ENCODE measurements at regions not wholly inside any gene's neighbourhood (a gene's known extent, or its start where the extent isn't known, plus 50 kb on each side); places are given as distances from the start of the nearest gene placed in this dataset.

GRCh38 chr3:43867436-43868072 is 176.8 kb downstream of the ABHD5 start:
- DNase-seq, result peak; percentile 32

- DNase-seq, result peak; percentile 32
Measured at GRCh38 chr3:43869491-43869890, 178.8 kb downstream of the ABHD5 start.

GRCh38 chr3:43870120-43870519 is 179.4 kb downstream of the ABHD5 start:
- DNase-seq, result peak; percentile 89

GRCh38 chr3:43870844-43871626 is 180.3 kb downstream of the ABHD5 start:
- peak; percentile 57 for DNase-seq

GRCh38 chr3:43871627-43872245 is 181.0 kb downstream of the ABHD5 start:
- peak; percentile 50 for DNase-seq

- peak; percentile 85 for DNase-seq
Measured at GRCh38 chr3:43872301-43872700, 181.6 kb downstream of the ABHD5 start.

GRCh38 chr3:43872901-43873300 is 182.2 kb downstream of the ABHD5 start:
- DNase-seq, result peak; percentile 60

- peak; percentile 30 for DNase-seq
Measured at GRCh38 chr3:43873723-43874122, 183.0 kb downstream of the ABHD5 start.

- DNase-seq, result no peak
Measured at GRCh38 chr3:43874290-43874689, 183.6 kb downstream of the ABHD5 start.

- peak; percentile 25 for DNase-seq
Measured at GRCh38 chr3:43874731-43875130, 184.0 kb downstream of the ABHD5 start.

GRCh38 chr3:43876648-43877047 is 185.9 kb downstream of the ABHD5 start:
- no peak for DNase-seq

- DNase-seq, result peak; percentile 84
Measured at GRCh38 chr3:43879166-43879565, 188.4 kb downstream of the ABHD5 start.

GRCh38 chr3:43882976-43883680 is 192.4 kb downstream of the ABHD5 start:
- DNase-seq, result no peak

GRCh38 chr3:43883729-43884396 is 193.1 kb downstream of the ABHD5 start:
- no peak for DNase-seq

- peak; percentile 14 for DNase-seq
Measured at GRCh38 chr3:43884581-43884980, 193.8 kb downstream of the ABHD5 start.

- DNase-seq, result peak; percentile 38
Measured at GRCh38 chr3:43885908-43886618, 195.3 kb downstream of the ABHD5 start.

GRCh38 chr3:43892061-43892460 is 201.3 kb downstream of the ABHD5 start:
- no peak for DNase-seq

- peak; percentile 20 for DNase-seq
Measured at GRCh38 chr3:43892526-43892925, 201.8 kb downstream of the ABHD5 start.

GRCh38 chr3:43893727-43894126 is 203.0 kb downstream of the ABHD5 start:
- DNase-seq, result no peak

- DNase-seq, result peak; percentile 83
Measured at GRCh38 chr3:43894176-43895049, 203.7 kb downstream of the ABHD5 start.

- DNase-seq, result no peak
Measured at GRCh38 chr3:43895573-43895972, 204.8 kb downstream of the ABHD5 start.
